K562 (cell line): ENCODE measurements at regions not wholly inside any gene's neighbourhood (a gene's known extent, or its start where the extent isn't known, plus 50 kb on each side); places are given as distances from the start of the nearest gene placed in this dataset.

Experiments used
- ATAC-seq: fragments of 200-7000 bp; cut with Tn5 transposase; 3 replicates; pipeline ENCODE4 v1.9.1; 2020; ENCODE audit warnings: moderate library complexity
- BruUV-seq: library from RNA; stranded (reverse); fragments of 400-500 nt; replicated peaks from 2 replicates; lab custom pipeline; 2021; lab: Mats Ljungman, UMichigan
- CTCF ChIA-PET: fragments of 300-600 bp; formaldehyde crosslinking; extraction: SDS; loops from one replicate; lab custom pipeline; 2021; ENCODE audit warnings: low intra/inter-chr PET ratio; lab: Yijun Ruan, JAX
- POLR2A ChIA-PET: fragments of 300-600, 350-650 bp; sonication (Branson Sonifier 250); formaldehyde crosslinking; extraction: SDS; loops from one replicate; lab custom pipeline; 2021; ENCODE audit warnings: antibody characterized with exemption, inconsistent platforms; lab: Yijun Ruan, JAX
- DNase-seq, 4 experiments: peaks; one replicate each; pipeline versions ENCODE4 v3.0.0 to v3.0.0-alpha.2; 2011 to 2018; ENCODE audit warnings: low spot score in 3 of 4, mixed read lengths in 3 of 4; ENCODE audit errors: extremely low read depth in 1 of 4
- FAIRE-seq: peaks from 2 replicates; lab custom pipeline; 2011; peaks lifted over from hg19 to GRCh38; lab: Jason Lieb, UNC
- H2AFZ ChIP-seq: 2 replicates; pipeline ENCODE4 v1.6.0; 2011; ENCODE audit warnings: low read depth, low read length, control low read depth, inconsistent platforms
- H3K27ac ChIP-seq: fragments of 200-600 bp; 3 replicates; pipeline ENCODE4 v1.8.0; 2011; ENCODE audit warnings: low read depth, mild to moderate bottlenecking, control low read depth, inconsistent platforms, low read length, moderate library complexity, mixed read lengths; ENCODE audit errors: extremely low read depth
- H3K27me3 ChIP-seq, 2 experiments: fragments of 300-600 bp in 1 of 2; 2 replicates in 1 of 2; 3 replicates in 1 of 2; pipeline versions ENCODE4 v1.6.0 to v1.8.0; 2011; ENCODE audit warnings: inconsistent platforms in 2 of 2, low read length in 2 of 2, mild to moderate bottlenecking in 1 of 2, mixed read lengths in 1 of 2, moderate library complexity in 1 of 2; ENCODE audit not compliant: control insufficient read depth in 2 of 2, insufficient read depth in 2 of 2
- H3K36me3 ChIP-seq: fragments of 300-600 bp; 3 replicates; pipeline ENCODE4 v1.8.0; 2011; ENCODE audit warnings: mild to moderate bottlenecking, low read length, inconsistent platforms; ENCODE audit not compliant: control insufficient read depth, insufficient read depth
- H3K4me1 ChIP-seq, 2 experiments: fragments of 200-600 bp in 1 of 2; replicated peaks in 1 of 2; 2 replicates in 1 of 2; 3 replicates in 1 of 2; pipeline versions ENCODE4 v1.5.1 to v1.8.0; 2011; ENCODE audit warnings: inconsistent platforms in 2 of 2, low read length in 2 of 2, mild to moderate bottlenecking in 1 of 2, mixed read lengths in 1 of 2, moderate library complexity in 1 of 2; ENCODE audit not compliant: control insufficient read depth in 2 of 2, insufficient read depth in 2 of 2
- H3K4me2 ChIP-seq: 2 replicates; pipeline ENCODE4 v1.6.1; 2011; ENCODE audit warnings: low read length, control low read depth, inconsistent platforms, mixed read lengths; ENCODE audit not compliant: insufficient read depth
- H3K4me3 ChIP-seq: fragments of 200-600 bp; sonication (generic), shearing (Covaris generic); 2 replicates; pipeline ENCODE4 v1.5.1; 2016; ENCODE audit warnings: control low read depth, inconsistent platforms
- H3K79me2 ChIP-seq: fragments of 200-600 bp; 3 replicates; pipeline ENCODE4 v1.8.0; 2011; ENCODE audit warnings: low read length, inconsistent platforms; ENCODE audit not compliant: control insufficient read depth, insufficient read depth
- H3K9ac ChIP-seq, 2 experiments: 2 replicates each; pipeline versions ENCODE4 v1.6.0 to v1.6.1; 2011; ENCODE audit warnings: low read depth in 2 of 2, low read length in 2 of 2, control low read depth in 1 of 2, inconsistent platforms in 1 of 2, mild to moderate bottlenecking in 1 of 2, mixed read lengths in 1 of 2; ENCODE audit not compliant: insufficient read depth in 1 of 2
- H3K9me1 ChIP-seq: one replicate; pipeline ENCODE4 v1.6.0; 2011; ENCODE audit warnings: inconsistent platforms, mild to moderate bottlenecking, low read length, moderate library complexity; ENCODE audit not compliant: control insufficient read depth, insufficient read depth
- H3K9me3 ChIP-seq: replicated peaks from 2 replicates; pipeline ENCODE4 v1.5.1; 2011; ENCODE audit warnings: low read depth, low read length, inconsistent platforms; ENCODE audit not compliant: control insufficient read depth, insufficient read depth
- H4K20me1 ChIP-seq: replicated peaks from 2 replicates; pipeline ENCODE4 v1.6.1; 2011; ENCODE audit warnings: low read length, inconsistent platforms, mixed read lengths; ENCODE audit not compliant: control insufficient read depth, insufficient read depth
- ARID3B ChIP-seq: fragments of 250-450 bp; sonication (Bioruptor Pico); IDR thresholded peaks from 2 replicates; pipeline ENCODE4 v1.4.0; 2020; ENCODE audit warnings: borderline replicate concordance
- BCOR ChIP-seq: fragments of 450-650 bp; IDR thresholded peaks from 2 replicates; pipeline ENCODE4 v1.6.1; 2016
- BRD4 ChIP-seq: fragments of 200-600 bp; sonication (generic); IDR thresholded peaks from 2 replicates; pipeline ENCODE4 v1.6.1; 2017; ENCODE audit warnings: inconsistent platforms
- BRD9 ChIP-seq: fragments of 450-650 bp; IDR thresholded peaks from 2 replicates; pipeline ENCODE4 v1.6.1; 2018; ENCODE audit warnings: low read depth; ENCODE audit not compliant: partially characterized antibody
- NR0B1 ChIP-seq: fragments of 450-650 bp; IDR thresholded peaks from one replicate; pipeline ENCODE4 v1.6.1; 2018; ENCODE audit warnings: mild to moderate bottlenecking, moderate library complexity; ENCODE audit not compliant: partially characterized antibody
- PKNOX1 ChIP-seq: fragments of 450-650 bp; IDR thresholded peaks from 2 replicates; pipeline ENCODE4 v1.6.1; 2016
- POLR3A ChIP-seq: IDR thresholded peaks from 2 replicates; pipeline ENCODE4 v1.6.1; 2011; ENCODE audit warnings: borderline replicate concordance, mild to moderate bottlenecking, moderate library complexity; ENCODE audit not compliant: insufficient read length, insufficient read depth; ENCODE audit errors: extremely low read depth
- SIN3B ChIP-seq: fragments of 450-650 bp; IDR thresholded peaks from 2 replicates; pipeline ENCODE4 v1.6.1; 2017; ENCODE audit warnings: low read depth, mild to moderate bottlenecking, moderate library complexity
- SMARCA5 ChIP-seq: fragments of 450-650 bp; IDR thresholded peaks from 2 replicates; pipeline ENCODE4 v1.6.1; 2016
- SOX6 ChIP-seq: fragments of 450-650 bp; IDR thresholded peaks from 2 replicates; pipeline ENCODE4 v1.6.1; 2014; ENCODE audit warnings: mild to moderate bottlenecking
- SREBF1 ChIP-seq: fragments of 150-350 bp; IDR thresholded peaks from 2 replicates; pipeline ENCODE4 v1.6.1; 2014; ENCODE audit warnings: antibody characterized with exemption, low read depth, low read length, borderline replicate concordance
- ZC3H11A ChIP-seq: IDR thresholded peaks from 2 replicates; pipeline ENCODE4 v1.6.1; 2012; ENCODE audit warnings: low read depth, low read length, improper control_type of control experiment
- ZNF184 ChIP-seq: sonication (generic); formaldehyde crosslinking; IDR thresholded peaks from 2 replicates; pipeline ENCODE4 v1.5.0; 2020; ENCODE audit warnings: missing genetic modification reagents
- ZNF217 ChIP-seq: sonication (generic); formaldehyde crosslinking; IDR thresholded peaks from 2 replicates; pipeline ENCODE4 v1.8.0; 2022; ENCODE audit warnings: mild to moderate bottlenecking, missing genetic modification reagents
- ZNF354B ChIP-seq: fragments of 250-450 bp; sonication (Bioruptor Pico); IDR thresholded peaks from 2 replicates; pipeline ENCODE4 v1.4.0; 2020
- WGBS: fragments of 100-300 bp; shearing (Covaris generic); methylation state at CpG from one replicate; pipeline ENCODE4 v1.1.6; 2016; ENCODE audit warnings: low coverage, mixed read lengths; ENCODE audit not compliant: insufficient coverage; ENCODE audit errors: missing lambda C conversion rate; 5-methylcytosine and 5-hydroxymethylcytosine counted together
- in situ Hi-C: fragments of 300-500 bp; cut with MboI; formaldehyde crosslinking; loops from 4 replicates; pipeline ENCODE4 v1.15.0; 2018; ENCODE audit warnings: inconsistent platforms, mixed read lengths
- intact Hi-C: fragments of 100-400 bp; cut with micrococcal nuclease; formaldehyde crosslinking; loops from 2 replicates; pipeline ENCODE4 v1.14.2; 2022

GRCh38 chr10:47118326-47118725, 181.7 kb upstream of the GDF10 start:
- Histone ChIP-seq H3K27ac (no peak overlapping the region), H3K9me3 (no peaks in the 10 kb centered on the region), H3K79me2 (no peaks in the 10 kb centered on the region), H2AFZ (no peak overlapping the region), H3K9ac (no peak overlapping the region), H3K4me3 (no peak overlapping the region), H3K9me1 (no peaks in the 10 kb centered on the region), H3K36me3 (no peaks in the 10 kb centered on the region), H3K27me3 (peaks cover 6 to 18% of the 10 kb centered on the region in 2 experiments; a peak in 4 of 5 replicates), H3K4me2 (no peak overlapping the region), H4K20me1 (no peaks in the 10 kb centered on the region), H3K4me1 (no peaks in the 10 kb centered on the region)
- WGBS: under 1% methylated on average over 6 of the region's 6 CpGs
- TF ChIP-seq POLR3A (no peak), SREBF1 (no peak), NR0B1 (no peak)
- intact Hi-C loops: no loop called here
- FAIRE-seq: no peak
- no peak for ATAC-seq
- DNase-seq: no peak
- no TSS peak for BruUV-seq
- ChIA-PET CTCF (no interaction called here), POLR2A (interaction anchor here (0.7 kb wide), 1 partner anchor 23 kb away, joined by 3 read pairs; no protein-coding TSS in a partner anchor)
- in situ Hi-C loops: no loop called here

DNA sequence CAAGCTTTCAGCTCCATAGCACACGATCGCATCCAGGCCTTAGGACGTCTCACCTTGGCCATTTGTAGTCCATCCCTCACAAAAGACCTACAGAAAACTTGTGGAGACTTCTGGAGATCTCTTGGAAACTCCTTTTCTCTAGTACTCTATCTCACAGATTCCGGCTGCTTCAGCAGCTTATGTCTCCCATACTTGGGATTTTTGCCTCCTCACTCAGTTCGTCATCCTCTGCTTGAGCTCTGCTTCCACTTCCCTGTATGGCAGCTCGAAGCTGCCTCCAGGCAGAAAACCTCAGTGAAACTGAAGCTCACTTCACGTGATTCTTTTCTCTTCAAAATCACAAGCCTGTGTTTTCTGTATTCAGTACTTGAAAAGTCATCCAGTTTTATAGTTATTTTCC, 178.7 kb upstream of the GDF10 start:
- no peaks in the 10 kb centered on the region for H3K9me1 ChIP-seq
- ATAC-seq: no peak
- no peak for DNase-seq
- H3K27ac ChIP-seq: no peak overlapping the region
- no peak overlapping the region for H3K4me2 ChIP-seq
- no TSS peak for BruUV-seq
- peaks cover 2 to 6% of the 10 kb centered on the region in 2 experiments; a peak in 1 of 5 replicates for H3K27me3 ChIP-seq
- H4K20me1 ChIP-seq: no peaks in the 10 kb centered on the region
- CTCF ChIA-PET: no interaction called here
- POLR2A ChIA-PET: interaction anchor here (0.6 kb wide), 1 partner anchor 432 kb away, joined by 3 read pairs; no protein-coding TSS in a partner anchor
- no peaks in the 10 kb centered on the region for H3K36me3 ChIP-seq
- no peaks in the 10 kb centered on the region for H3K4me1 ChIP-seq
- H2AFZ ChIP-seq: no peak overlapping the region
- in situ Hi-C loops (no loop called here), intact Hi-C loops (no loop called here)
- no peaks in the 10 kb centered on the region for H3K79me2 ChIP-seq
- no peak for FAIRE-seq
- no peaks in the 10 kb centered on the region for H3K9me3 ChIP-seq
- under 1% methylated on average over 7 of the region's 7 CpGs for WGBS
- no peak overlapping the region for H3K9ac ChIP-seq
- no peak overlapping the region for H3K4me3 ChIP-seq
- no peak for TF ChIP-seq SIN3B
- TF ChIP-seq ZNF184 (CRISPR knock-in tag): no peak
- TF ChIP-seq ZNF354B (CRISPR knock-in tag): no peak
- no peak for TF ChIP-seq BCOR
- TF ChIP-seq ZNF217 (CRISPR knock-in tag): no peak
- no peak for TF ChIP-seq BRD4
- no peak for TF ChIP-seq BRD9
- TF ChIP-seq SOX6: no peak
- no peak for TF ChIP-seq ZC3H11A
- TF ChIP-seq PKNOX1: no peak
- no peak for TF ChIP-seq ARID3B (CRISPR knock-in tag)
- TF ChIP-seq SMARCA5: no peak
